ENCODE measurements at regions not wholly inside any gene's neighbourhood (a gene's known extent, or its start where the extent isn't known, plus 50 kb on each side); places are given as distances from the start of the nearest gene placed in this dataset.

DNA sequence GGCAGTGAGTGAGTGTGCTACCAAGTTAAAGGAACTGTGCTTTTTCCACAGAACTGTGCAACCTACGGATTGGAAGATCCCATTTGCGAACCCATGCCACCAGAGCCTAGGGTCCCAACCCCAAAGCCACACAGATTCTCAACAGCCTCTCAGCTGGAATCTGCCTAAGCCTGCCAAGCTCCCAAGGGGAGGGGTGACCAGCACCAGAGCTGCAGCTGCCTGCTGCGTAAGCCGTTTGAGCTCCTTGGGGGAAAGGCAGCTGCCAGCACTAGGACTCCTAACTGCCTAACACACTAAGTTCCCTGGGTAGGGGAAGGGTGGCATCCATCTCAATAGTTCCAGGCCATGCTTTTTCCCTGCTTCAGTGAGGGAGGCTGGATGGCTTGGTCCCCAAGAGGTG lies 738.1 kb upstream of the PRKX start:
- DNase-seq, result no peak

DNA sequence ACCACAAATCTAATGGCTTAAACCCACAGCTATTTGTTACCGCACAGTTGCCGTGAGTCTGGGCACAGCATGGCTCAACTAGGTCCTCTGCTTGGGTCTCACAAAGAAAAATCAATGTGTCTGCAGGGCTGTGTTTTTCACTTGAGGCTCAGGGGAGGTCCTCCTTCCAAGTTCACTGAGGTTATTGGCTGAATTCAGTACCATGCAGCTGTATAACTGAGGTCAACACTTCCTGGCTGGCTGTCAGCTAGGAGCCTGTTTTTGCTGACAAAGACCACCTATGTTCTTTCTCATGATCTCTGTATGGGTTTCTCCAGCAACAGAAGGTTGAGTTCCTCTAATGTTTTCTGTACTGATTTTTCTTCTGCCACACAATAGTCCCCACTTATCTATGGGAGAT lies 736.7 kb upstream of the PRKX start:
- DNase-seq, result no peak

DNA sequence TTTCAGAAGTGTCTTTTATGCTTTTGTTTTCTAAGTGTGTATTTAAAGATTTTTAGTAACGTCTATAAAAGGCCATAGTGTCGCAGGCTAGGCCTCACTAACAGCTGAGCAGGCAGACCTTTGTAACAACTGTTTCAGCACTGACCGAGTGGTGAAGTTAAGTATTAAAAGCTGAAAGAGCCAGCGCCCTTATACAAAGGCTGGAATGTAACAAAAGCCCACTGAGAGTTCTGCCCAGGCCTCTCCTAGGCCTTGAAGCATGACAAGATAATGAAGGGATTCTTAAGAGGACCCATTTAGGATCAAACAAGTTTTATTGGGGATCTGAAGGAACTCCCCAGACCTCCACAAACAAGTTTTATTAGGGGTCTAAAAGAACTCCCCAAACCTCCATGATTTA lies 722.5 kb upstream of the PRKX start:
- DNase-seq, result no peak

DNA sequence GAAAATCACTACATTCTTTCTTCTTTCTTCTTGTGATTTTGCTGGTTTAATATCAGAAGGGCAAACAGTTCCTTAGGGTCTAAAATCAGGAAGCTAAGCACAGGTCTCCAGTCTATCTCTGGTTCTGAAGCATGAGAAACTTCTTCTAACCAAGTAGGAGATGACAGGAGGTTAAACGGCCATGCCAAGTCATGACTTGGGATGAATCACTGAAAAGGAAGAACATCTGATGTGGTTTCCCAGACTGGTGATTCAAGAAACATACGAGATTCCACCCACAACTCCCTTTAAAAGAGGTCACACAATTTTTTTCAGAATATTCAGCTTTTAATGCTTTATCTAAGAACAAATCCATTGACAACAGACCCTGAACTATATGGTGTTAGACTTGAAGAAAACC lies 684.0 kb upstream of the PRKX start:
- DNase-seq, result no peak

DNA sequence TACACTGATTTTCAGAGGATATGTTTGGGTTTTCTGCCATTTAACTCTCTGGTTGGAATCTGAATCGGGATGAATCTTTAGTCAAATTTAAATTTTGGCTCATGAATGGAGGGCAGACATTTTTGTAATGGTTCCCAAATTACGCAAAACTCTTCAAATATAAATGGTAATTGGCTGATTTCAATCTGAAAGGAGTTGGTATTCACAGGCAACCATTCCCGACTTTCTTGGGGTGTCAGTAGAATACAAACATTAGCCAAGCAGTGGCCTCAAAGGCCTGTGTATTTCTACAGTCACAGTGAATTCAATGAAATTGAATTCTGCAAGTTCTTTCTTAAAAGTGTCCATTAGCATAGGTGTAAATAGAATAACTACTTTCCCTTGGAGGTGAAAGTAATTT lies 668.8 kb upstream of the PRKX start:
- no peak for DNase-seq

DNA sequence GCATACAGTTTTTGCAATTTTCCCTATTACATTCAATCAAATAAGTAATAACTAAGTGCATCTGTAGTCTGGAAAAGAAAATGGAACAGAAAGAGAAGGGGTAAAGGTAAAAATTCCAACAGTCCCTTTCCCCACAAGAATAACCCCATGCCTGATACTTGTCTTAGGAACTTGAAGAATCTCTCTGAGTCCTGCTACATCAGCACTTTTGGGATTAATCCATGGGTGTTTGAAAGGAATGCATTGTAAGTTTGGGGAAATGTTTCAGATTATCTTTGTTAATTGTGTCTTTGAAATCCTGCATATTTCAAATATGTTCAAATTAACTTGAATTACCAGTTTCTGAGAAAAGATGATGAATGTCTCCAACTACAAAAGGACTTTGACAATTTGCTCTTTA lies 667.3 kb upstream of the PRKX start:
- no peak for DNase-seq

DNA sequence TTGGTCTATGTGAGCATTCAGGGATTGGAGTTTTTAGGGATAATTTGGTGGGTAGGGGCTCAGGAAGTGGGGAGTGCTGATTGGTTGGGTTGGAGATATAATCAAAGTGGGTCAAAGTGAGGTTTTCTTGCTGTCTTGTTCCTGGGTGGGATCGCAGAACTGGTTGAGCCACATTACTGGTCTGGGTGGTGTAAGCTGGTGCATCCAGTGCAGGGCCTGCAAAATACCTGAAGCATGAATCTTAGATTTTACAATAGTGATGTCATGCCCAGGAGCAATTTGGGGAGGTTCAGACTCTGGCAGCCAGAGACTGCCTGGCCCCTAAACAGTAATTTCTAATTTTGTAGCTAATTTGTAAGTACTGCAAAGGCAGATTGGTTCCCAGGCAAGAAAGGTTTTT lies 665.6 kb upstream of the PRKX start:
- no peak for DNase-seq

DNA sequence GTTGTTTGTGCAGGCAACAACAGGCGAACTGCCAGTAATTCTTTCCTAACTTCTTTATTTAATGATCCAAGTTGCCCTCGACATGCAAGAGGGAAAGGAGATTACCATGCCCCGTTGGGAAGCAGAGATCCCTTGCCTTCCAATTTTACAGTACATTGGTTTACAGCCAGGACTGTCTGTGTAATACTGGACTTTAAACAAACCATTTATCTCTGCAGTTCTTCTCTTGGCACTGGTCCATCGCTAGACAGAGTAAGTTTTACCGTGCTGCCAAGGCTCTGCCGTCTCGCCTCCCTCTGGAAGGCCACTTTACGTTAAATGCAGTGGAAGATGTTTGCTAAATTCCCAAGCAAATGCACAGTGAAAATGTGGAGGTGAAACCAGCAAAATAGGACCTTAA lies 660.3 kb upstream of the PRKX start:
- DNase-seq, result no peak

DNA sequence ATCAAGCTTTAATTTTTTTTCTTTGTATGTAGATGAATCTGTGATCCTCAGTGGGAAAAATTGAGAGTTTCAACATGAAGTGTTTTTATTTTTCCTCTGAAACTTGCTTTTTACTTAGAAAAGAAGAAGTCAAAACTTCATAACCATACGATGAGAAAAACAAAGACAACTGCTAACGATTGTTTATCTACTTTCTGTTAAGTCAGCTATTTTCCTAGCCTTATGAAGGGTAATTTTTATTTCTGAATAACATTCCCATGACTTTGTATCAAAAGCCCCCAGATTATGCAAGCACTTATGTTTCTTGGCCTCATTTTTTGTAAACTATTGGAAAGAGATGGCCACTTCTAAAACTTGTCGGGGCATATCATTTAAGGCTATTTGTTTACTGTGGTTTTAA lies 645.1 kb upstream of the PRKX start:
- DNase-seq, result no peak

DNA sequence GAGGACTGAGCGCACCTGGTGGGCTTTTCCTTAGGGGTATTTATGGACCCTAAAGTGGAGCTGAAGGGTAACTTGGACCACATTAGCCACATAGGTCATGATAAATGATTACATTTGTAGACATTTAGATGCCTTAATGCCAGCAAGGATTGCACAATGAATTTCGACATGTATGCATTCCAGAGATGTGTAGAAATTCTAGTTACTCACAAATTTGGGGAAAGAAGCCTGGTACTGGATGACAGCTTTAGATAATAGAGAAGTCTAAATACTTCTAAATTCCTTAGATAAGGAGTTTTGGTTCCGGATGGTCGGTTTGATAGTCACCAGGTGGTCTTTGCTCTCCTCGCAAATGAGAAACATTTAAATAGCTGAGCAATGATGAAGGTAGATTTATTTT lies 609.5 kb upstream of the PRKX start:
- DNase-seq, result no peak

DNA sequence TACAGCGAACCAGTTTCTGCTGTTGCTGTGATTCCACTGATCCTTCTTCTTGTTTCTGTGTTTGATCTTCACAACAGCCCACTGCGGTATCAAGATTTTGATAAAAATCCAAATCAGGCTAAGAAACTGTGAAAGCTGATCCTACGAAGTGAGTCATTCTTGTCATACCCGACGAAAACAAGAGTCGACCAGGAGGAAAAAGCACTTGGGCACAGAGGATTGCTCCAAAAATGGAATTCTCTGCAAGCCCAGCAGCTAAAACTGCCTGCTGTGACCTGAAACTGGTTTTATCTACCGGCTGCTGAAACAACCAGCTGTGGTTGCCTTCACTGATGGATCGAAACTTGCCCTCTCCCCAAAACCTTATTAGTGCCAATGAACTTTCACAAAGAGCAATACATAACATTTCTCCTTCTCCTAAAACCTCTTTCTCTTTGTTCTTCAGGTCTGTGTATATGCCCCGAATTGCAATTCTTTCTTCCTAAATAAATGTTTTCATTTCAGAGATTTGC lies 607.0 kb upstream of the PRKX start:
- no peak for DNase-seq

DNA sequence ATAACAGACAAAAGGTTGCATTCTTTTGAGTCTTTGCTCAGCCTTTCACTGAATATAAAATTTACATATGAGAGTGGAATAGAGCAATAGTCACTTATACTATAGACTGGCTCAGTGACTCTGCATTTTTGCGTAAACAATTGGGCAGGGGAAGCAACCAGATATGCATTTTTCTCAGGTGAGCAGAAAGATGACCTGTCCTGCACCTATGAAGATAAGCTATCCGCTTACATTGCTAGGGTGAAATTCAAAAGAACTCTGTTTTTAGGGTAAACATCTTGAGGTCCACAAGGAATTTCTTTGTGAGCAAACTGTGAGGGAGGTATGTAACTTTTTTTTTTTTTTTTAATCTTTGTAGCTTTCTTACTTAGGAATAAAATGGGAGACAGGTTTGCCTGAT lies 602.4 kb upstream of the PRKX start:
- DNase-seq, result no peak

DNA sequence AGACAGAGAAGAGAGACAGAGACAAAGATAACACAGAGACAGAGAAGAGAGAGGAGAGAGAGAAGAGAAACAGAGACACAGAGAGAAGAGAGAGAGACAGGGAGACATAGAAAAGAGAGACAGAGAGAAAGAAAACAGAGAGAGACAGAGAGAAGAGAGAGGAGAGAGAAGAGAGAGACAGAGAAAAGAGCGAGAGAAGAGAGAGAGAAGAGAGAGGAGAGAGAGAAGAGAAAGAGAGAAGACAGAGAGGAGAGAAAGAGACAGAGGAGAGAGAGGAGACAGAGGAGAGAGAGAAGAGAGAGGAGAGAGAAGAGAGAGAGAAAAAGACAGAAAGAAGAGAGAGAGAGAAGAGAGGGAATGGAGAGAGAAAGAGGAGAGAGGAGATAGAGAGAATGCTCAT lies 601.1 kb upstream of the PRKX start:
- DNase-seq, result no peak

DNA sequence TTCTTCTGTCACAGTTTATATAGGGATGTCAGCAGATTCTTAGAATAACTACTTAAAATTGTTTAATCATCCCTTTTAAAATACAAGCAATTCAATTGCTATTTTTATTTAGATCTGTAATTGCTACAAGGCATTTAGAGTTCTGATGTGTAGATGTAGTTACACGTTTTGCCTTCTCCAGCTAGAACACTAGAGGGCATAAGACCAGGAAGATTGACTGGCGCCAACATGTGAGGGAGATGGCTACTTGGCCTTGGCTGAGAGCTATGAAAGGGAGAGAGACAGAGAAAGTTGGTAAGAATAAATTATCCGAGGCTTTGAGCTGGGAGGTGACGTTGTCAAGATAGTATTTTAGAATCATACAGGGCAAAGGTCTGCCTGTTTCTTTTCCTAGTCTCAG lies 563.7 kb upstream of the PRKX start:
- DNase-seq, result no peak

DNA sequence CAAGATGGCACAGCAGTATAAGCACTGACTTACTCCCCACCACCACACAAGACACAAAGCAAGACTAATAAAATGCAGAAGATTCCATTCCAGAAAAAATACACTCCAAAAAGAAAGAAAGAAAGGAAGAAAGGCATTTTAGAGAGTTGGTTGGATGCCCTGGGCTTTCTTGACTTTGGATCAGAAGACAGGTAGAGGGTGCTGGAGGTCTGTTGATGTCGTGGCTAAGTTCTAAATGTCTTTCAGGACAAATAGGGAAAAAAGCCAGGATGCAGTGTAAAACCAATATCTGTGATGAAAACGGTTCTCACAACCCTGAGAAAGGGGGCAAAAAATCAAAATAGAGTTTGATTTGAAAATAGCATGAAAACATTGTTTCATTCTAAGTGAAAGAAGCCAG lies 555.2 kb upstream of the PRKX start:
- DNase-seq, result no peak

DNA sequence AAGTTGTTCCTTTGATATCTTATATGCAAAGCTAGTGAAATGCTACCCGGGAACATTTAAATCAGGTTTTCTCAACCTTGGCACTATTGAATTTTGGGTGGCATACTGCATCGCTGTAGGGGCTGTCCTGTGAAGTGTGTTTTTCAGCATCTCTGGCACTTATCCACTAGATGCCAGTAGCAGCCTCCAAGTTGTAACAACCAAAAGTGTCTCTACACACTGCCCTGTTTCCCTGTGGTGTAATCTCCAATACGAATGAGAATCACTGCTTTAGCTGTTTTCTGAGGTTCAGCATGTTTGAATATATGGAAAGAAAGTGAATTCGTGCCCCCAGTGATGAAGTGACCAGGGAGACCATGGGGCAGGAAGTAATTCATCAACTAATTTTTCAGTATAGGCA lies 551.6 kb upstream of the PRKX start:
- DNase-seq, result no peak

DNA sequence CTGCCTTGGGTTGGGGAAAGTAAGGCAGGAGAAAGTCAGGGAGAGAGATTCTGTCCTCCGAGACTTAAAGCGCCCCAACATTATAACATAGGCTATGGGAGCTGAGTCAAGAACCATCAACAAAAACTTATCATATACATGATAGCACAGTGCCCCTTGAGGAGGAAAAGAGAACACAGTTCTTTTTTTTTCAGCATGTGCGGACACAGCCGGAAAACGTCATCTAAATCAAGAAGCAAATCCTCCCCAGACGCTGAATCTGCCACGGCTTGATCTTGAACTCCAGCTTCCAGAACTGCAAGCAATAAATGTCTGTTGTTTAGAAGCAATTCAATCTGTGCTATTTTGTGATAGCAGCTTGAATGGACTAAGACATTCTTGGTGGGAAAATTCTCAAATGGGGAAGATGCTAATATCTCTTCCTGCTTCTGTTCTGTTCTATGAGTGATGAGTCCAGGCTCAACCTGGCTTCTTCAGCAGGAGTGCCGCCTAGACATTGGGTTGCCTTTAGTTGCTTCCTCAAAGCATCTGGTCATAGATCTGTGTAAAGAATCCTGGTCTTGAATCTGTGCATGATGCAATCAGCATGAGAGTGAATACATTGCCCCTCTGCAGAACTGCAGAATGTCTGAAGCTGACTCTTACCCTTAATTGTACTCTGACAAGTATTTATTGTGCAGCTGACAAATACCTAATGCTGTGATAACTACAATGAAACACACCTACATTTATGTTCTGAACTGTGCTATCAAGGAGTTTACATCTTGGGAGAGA lies 549.8 kb upstream of the PRKX start:
- no peak for DNase-seq

DNA sequence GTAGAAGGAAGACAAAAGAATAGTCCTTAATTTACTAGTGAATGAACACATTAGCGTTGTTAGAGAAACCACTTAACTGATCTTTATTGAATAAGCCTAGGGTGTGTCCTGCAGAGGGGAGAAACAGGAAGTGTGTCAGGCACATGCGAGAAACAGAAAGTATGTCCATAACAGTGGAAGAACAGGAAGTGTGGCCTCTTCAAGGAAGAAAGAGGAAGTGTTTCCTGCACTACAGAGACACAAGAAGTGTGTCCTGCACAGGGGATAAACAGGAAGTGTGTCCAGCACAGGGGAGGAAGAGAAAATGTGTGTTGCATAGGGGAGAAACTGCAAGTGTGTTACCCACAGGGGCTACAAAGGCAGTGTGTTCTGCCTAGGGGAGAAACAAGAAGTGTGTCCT lies 539.6 kb upstream of the PRKX start:
- DNase-seq, result no peak

DNA sequence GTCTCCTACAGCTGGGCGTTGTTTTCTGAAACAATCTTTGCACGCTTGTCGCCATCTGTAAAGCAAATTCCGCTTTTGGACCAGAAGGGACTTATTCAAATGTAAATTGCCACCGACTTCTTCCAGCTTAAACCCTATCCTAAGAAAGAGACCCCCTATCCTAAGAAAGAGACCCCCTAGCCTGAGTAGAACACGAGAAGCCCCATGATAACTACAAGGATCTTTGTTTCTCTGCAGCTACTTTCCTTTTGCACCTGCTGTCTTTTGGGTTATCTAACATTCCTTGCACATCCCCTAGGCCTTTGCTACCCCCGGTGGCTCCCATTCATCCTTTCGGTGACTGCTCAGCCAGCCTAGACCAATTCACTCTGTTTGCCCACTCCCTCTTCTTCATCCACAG lies 536.0 kb upstream of the PRKX start:
- DNase-seq, result no peak

DNA sequence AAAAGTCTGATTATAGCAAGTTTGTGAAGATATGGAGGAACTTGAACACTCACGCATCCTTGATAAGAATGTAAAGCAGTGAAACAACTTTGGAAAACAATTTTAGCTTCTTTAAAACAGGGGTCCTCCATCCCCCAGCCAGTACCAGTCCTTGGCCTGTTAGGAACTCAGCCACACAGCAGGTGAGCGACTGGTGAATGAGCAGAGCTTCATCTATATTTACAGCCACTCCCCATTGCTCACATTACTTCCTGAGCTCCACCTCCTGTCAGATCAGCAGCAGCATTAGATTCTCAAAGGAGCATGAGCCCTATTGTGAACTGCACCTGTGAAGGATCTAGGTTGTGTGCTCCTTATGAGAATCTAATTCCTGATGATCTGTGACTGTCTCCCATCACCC lies 530.3 kb upstream of the PRKX start:
- no peak for DNase-seq

DNA sequence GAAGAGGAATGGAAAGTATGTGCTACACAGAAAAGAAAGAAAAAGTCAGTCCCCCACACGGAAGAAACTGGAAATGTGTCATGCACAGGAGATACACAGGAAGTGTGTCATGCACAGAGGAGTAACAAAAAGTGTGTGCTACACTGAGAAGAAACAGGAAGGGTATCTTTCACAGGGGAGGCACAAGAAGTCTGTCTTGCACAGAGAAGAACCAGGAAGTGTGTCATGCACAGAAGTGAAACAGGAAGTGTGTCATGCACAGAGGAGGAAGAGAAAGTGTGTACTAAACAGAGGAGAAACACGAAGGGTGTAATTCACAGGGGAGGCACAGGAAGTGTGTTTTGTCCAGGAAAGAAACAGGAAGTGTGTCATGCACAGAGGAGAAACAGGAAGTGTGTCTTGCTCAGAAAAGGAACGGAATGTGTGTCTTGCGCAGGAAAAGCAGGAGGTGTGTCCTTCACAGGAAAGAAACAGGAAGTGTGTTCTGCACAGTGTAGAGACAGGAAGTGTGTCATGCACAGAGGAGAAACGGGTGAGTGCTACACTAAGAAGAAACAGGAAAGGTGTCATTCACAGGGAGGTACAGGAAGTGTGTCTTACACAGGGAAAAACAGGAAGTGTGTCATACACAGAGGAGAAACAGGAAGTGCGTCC lies 527.2 kb upstream of the PRKX start:
- no peak for DNase-seq

DNA sequence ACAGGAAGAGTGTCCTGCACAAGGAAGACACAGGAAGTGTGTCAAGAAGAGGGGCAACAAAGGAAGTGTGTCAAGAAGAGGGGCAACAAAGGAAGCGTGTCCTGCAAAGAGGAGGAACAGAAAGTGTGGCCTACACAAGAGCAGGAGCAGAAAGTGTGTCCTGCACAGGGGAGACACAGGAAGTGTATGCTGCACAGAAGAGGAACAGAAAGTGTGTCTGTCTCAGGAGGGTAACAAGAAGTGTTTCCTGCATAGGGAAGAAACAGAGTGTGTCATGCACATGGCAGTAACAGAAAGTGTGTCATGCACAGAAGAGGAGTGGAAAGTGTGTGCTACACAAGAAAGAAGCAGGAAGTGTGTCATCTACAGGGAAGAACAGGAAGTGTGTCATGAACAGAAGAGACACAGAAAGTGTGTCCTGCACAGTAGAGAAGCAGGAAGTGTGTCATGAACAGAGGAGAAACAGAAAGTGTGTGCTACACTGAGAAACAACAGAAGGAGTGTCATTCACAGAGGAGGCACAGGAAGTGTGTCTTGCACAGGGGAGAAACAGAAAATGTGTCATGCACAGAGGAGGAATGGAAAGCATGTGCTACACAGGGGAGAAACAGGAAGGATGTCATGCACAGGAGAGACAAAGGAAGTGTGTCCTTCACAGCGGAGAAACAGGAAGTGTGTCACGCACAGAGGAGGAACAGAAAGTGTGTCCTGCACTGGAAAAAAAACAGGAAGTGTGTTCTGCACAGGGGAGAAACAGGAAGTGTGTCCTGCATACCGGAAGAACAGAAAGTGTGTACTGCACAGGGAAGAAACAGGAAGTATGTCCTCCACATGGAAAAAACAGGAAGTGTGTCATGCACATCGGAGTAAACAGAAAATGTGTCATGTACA lies 526.4 kb upstream of the PRKX start:
- no peak for DNase-seq

DNA sequence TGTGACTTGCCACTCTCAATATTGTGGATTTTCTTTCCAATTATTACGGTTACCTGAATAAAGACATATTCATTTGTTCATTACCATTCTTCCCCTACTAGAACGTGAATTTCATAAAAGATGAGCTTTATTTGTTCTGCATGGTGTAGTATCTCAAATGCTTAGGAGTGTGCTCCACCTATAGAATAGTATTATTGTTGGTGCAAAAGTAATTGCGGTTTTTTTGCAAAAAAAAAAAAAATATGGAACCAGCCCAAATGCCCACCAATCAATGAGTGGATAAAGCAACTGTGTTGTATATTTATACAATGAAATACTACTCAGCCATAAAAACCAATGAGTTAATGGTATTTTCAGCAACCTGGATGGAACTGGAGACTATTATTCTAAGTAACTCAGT lies 525.5 kb upstream of the PRKX start:
- DNase-seq, result no peak

DNA sequence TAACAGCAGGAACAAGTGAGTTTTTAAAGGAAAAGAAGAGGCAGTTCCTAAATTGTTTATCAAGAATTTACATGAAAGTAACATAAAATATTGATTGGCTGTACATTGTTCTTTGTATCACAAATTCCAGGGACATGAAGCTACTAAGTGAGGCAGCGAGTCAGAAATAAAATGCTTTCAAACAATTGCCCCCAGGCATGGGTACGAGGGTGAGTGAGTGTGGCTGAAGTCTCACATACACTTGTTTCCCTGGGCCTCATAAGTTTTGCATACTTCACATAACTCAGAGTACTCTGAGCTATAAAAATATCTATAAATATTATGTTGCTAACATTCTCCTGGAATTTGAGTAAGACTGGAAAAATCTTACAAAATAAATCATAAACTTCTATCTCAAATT lies 511.6 kb upstream of the PRKX start:
- DNase-seq, result no peak
